HK-2 (cell line): ENCODE measurements at regions not wholly inside any gene's neighbourhood (a gene's known extent, or its start where the extent isn't known, plus 50 kb on each side); places are given as distances from the start of the nearest gene placed in this dataset.

Source experiments
- DNase-seq: peaks from one replicate; pipeline ENCODE4 v3.0.0-alpha.2; 2018; ENCODE audit not compliant: unreplicated experiment

DNA sequence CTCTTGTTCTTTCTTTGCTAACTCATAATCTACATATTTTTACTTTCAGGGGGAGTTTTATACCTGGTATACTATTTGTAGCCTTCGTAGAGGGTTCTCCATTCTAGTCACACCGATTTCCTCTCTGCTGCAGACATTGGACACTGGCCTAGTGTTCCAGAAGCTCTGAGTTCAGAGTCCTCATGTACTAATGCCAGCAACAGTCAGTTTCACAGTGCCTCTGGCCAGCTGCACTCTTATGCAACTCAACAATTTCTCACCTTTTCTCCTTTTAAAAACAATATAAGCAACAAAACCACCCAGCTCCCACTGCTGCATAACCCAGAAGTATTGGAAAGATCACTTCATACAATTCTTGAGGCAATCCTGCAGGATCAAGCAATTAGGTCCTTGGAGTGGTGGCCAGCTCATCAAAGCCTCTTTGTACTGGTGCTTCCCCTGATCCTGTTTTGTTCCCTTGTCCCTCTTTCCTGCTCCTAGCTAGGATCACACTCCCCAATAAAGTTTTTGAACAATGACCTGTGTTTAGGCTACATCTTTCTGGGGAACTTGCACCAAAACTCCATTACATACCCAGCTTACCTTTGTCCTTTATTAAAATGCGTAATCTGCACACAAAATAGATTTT, 98.1 kb upstream of the TUT7 start:
- DNase-seq, result no peak

DNA sequence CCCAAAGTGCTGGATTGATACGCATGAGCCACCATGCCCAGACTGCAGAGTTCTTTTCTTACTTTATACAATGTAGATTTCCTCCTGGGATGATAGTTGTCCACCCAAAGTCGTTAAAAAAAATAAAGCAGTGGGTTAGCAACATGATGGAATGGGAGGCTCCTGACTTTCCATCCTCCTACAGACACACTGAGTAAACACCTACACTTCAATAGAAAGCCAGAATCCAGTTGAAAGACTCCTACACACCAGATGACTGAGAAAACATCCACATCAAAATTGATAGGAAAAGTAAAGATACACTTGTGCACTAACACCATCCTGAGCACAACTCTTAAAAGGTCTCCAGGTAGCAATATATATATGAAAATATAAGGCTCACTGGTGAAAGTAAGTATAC, 95.0 kb upstream of the TUT7 start:
- DNase-seq, result no peak

GRCh38 chr9:86445671-86446070, 91.5 kb upstream of the TUT7 start:
- DNase-seq, result no peak

GRCh38 chr9:86443992-86444391, 89.8 kb upstream of the TUT7 start:
- DNase-seq, result no peak

- peak; percentile 37 for DNase-seq
Observed at GRCh38 chr9:86434039-86434726, 80.0 kb upstream of the TUT7 start.

GRCh38 chr9:86424251-86424891, 70.2 kb upstream of the TUT7 start:
- DNase-seq, result no peak

GRCh38 chr9:86413971-86414880, 60.0 kb upstream of the TUT7 start:
- no peak for DNase-seq

DNA sequence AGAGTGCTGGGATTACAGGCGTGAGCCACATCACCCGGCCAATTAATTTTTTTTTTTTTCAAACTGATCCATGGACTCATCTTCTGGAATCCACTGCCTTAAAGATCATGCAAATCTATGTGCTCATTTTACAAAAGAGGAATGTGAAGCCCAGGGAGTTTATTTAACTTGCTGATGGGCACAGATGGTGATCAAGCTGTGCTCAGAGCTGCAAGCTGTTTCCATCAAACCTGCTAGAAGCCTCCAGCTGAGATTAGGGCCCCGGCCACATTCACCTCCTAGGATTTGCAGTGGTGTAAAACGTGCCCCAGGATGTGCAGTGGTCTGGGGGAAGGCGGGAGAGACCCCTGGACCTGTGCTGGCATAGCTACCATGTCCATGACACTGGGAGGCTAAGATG, 56.1 kb upstream of the TUT7 start:
- DNase-seq, result no peak

DNA sequence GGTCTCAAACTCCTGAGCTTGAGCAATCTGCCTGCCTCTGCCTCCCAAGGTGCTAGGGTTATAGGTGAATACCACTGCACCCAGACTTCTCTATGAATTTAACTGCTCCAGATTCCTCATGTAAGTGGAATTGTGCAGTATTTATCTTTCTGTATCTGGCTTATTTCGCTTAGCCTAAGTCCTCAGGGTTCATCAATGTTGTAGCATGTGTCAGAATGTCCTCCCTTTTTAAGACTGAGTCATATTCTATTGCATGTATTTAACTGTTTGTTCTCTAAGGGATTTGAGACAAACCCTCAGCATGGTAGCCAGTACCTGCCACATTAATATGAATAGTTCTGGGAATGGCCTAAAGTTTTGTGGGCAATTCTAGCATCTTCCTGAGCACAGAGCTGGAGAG, 53.9 kb upstream of the TUT7 start:
- DNase-seq, result no peak

DNA sequence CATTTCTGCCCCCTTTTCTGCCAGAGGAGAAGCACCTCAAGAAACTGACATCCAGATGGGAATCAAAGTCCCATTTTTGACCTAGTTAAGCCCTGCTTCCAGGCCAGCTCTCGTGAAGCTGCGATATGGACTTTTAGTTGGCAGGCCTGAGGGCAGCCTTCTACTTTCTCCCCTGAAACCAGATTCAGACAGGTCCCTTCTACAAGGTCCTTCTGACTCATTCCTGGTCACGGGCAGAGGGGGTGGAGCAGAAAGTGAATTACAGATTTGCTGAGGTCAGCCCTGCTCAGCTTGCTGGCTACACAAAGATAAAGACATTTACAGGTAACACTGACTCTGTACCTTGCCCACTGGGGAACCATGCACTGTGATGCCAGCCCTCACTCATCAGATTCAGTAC, 52.8 kb upstream of the TUT7 start:
- peak; percentile 16 for DNase-seq

DNA sequence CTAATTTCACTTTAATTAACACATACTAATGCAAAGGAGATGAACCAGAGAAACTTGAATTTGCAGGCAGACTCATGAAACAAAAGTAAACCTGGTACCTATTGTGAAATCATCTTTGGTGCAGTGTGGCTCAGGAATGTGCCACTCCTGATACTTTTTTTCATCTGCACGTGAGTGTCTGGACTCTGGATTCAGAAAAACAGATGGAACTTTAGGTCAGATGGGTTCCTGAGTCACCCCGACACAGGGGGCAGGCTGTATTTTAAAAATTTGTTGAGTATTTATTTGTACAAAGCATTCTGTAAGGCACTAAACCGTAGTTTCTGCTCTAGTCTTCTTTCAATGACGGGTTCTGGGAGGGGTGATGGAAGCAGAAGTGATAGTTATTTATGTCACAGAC, 52.2 kb upstream of the TUT7 start:
- DNase-seq, result no peak

DNA sequence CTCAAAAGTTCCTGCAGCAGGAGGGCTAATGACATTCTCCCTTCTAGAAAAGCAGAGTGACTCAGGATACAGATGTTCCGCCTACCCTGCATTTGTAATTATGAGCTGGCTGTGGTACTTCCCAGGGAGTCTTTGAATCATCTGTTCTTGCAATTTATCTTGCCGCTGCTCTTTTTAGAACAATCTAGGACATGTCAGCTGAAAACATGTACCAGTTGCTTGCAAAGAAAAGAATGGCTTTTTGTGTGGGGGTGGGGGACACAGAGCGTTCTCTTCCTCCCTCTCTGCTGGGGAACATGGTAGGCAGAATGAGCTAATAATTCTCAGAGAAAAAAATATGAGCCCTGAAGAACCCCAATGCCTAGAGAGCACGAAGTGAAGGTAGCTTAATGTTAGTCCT, 51.7 kb upstream of the TUT7 start:
- DNase-seq, result no peak

- DNase-seq, result no peak
Observed at GRCh38 chr9:86405086-86405491, 50.9 kb upstream of the TUT7 start.
